HepG2 (cell line): ENCODE measurements at regions not wholly inside any gene's neighbourhood (a gene's known extent, or its start where the extent isn't known, plus 50 kb on each side); places are given as distances from the start of the nearest gene placed in this dataset.

Source experiments
- ATAC-seq: fragments of 200-7000 bp; cut with Tn5 transposase; 3 replicates; pipeline ENCODE4 v1.9.1; 2020; ENCODE audit warnings: mild to moderate bottlenecking, moderate library complexity
- BruUV-seq: library from RNA; stranded (reverse); fragments of 400-500 nt; replicated peaks from 2 replicates; lab custom pipeline; 2021; lab: Mats Ljungman, UMichigan
- CTCF ChIA-PET: fragments of 300-600 bp; formaldehyde crosslinking; extraction: SDS; loops from one replicate; lab custom pipeline; 2021; ENCODE audit warnings: low total read pairs, inconsistent platforms, low intra/inter-chr PET ratio; lab: Yijun Ruan, JAX
- POLR2A ChIA-PET: fragments of 350-600 bp; sonication (Branson Sonifier 250); formaldehyde crosslinking; loops from one replicate; lab custom pipeline; 2020; ENCODE audit warnings: antibody characterized with exemption, inconsistent platforms; lab: Yijun Ruan, JAX
- DNase-seq: peaks from one replicate; pipeline ENCODE4 v3.0.0-alpha.2; 2015; ENCODE audit warnings: low spot score
- FAIRE-seq: peaks from 3 replicates; lab custom pipeline; 2011; peaks lifted over from hg19 to GRCh38; lab: Jason Lieb, UNC
- H2AFZ ChIP-seq: one replicate; pipeline ENCODE4 v1.6.1; 2011; ENCODE audit warnings: low read length, inconsistent platforms
- H3K27ac ChIP-seq: fragments of 300-600 bp; 3 replicates; pipeline ENCODE4 v1.8.0; 2011; ENCODE audit warnings: mixed run types, mild to moderate bottlenecking, mixed read lengths, low read length, inconsistent platforms; ENCODE audit not compliant: insufficient read depth; ENCODE audit errors: extremely low read length
- H3K27me3 ChIP-seq, 2 experiments: fragments of 200-600 bp in 1 of 2; 2 replicates in 1 of 2; 3 replicates in 1 of 2; pipeline versions ENCODE4 v1.6.0 to v1.8.0; 2011; ENCODE audit warnings: low read length in 2 of 2, mild to moderate bottlenecking in 2 of 2, moderate library complexity in 2 of 2, inconsistent platforms in 1 of 2; ENCODE audit not compliant: insufficient read depth in 2 of 2, control insufficient read depth in 1 of 2
- H3K36me3 ChIP-seq, 2 experiments: fragments of 200-600 bp in 1 of 2; replicated peaks in 1 of 2; 2 replicates in 1 of 2; 3 replicates in 1 of 2; pipeline versions ENCODE4 v1.5.1 to v1.8.0; 2011; ENCODE audit warnings: low read length in 2 of 2, inconsistent platforms in 1 of 2; ENCODE audit not compliant: insufficient read depth in 2 of 2, control insufficient read depth in 1 of 2
- H3K4me1 ChIP-seq: 2 replicates; pipeline ENCODE4 v1.5.1; 2012; ENCODE audit warnings: low read length, inconsistent platforms; ENCODE audit not compliant: insufficient read depth
- H3K4me2 ChIP-seq: 2 replicates; pipeline ENCODE4 v1.6.0; 2011; ENCODE audit warnings: low read depth, low read length, inconsistent platforms
- H3K4me3 ChIP-seq, 3 experiments: fragments of 200-600 bp in 1 of 3; sonication (generic), shearing (Covaris generic) in 1 of 3; replicated peaks in 1 of 3; 2 replicates each; pipeline ENCODE4 v1.5.1; 2011 to 2016; ENCODE audit warnings: low read length in 3 of 3, inconsistent platforms in 2 of 3, low read depth in 2 of 3, mild to moderate bottlenecking in 2 of 3, control low read depth in 1 of 3, mixed read lengths in 1 of 3; ENCODE audit not compliant: insufficient read depth in 1 of 3
- H3K79me2 ChIP-seq: one replicate; pipeline ENCODE4 v1.6.1; 2011; ENCODE audit warnings: low read length, inconsistent platforms; ENCODE audit not compliant: insufficient read depth
- H3K9ac ChIP-seq: 2 replicates; pipeline ENCODE4 v1.6.0; 2011; ENCODE audit warnings: mild to moderate bottlenecking, low read depth, low read length, inconsistent platforms; ENCODE audit not compliant: insufficient read depth
- H3K9me3 ChIP-seq: 2 replicates; pipeline ENCODE4 v1.5.1; 2012; ENCODE audit warnings: mild to moderate bottlenecking, low read length
- H4K20me1 ChIP-seq: 2 replicates; pipeline ENCODE4 v1.6.0; 2011; ENCODE audit warnings: inconsistent platforms, mild to moderate bottlenecking, low read length, moderate library complexity; ENCODE audit not compliant: insufficient read depth
- BRCA1 ChIP-seq: sonication (generic); formaldehyde crosslinking; IDR thresholded peaks from 2 replicates; pipeline ENCODE4 v1.4.0; 2020; ENCODE audit warnings: missing genetic modification reagents
- PCBP2 ChIP-seq: fragments of 200-400 bp; formaldehyde crosslinking; optimal IDR thresholded peaks from 2 replicates; pipeline ENCODE3; 2018; ENCODE audit warnings: low read length, low read depth; ENCODE audit not compliant: poor library complexity, severe bottlenecking
- RAD51 ChIP-seq: fragments of 450-650 bp; IDR thresholded peaks from 2 replicates; pipeline ENCODE4 v1.6.1; 2016; ENCODE audit warnings: borderline replicate concordance
- USF2 ChIP-seq, 2 experiments: sonication (generic) in 1 of 2; formaldehyde crosslinking in 1 of 2; IDR thresholded peaks; 2 replicates each; pipeline versions ENCODE4 v1.5.1 to v1.6.1; 2011 to 2020; ENCODE audit warnings: borderline replicate concordance in 1 of 2, low read depth in 1 of 2, low read length in 1 of 2, mild to moderate bottlenecking in 1 of 2, missing genetic modification reagents in 1 of 2, moderate library complexity in 1 of 2
- ZBTB34 ChIP-seq: sonication (generic); formaldehyde crosslinking; IDR thresholded peaks from 2 replicates; pipeline ENCODE4 v1.8.0; 2022; ENCODE audit warnings: mild to moderate bottlenecking, missing genetic modification reagents
- ZNF652 ChIP-seq: IDR thresholded peaks from 2 replicates; pipeline ENCODE4 v1.6.1; 2016; ENCODE audit warnings: low read depth, borderline replicate concordance
- WGBS: methylation state at CpG from one replicate; pipeline ENCODE4 v1.1.6; 2017; ENCODE audit warnings: low lambda C conversion rate; 5-methylcytosine and 5-hydroxymethylcytosine counted together
- in situ Hi-C: cut with HindIII; loops from 2 replicates; pipeline ENCODE4 v1.10.0; 2017; ENCODE audit warnings: low pct_unique_long_range_greater_than_20kb; ENCODE audit not compliant: extremely low pct_ligation_motif_present
- intact Hi-C: fragments of 100-400 bp; cut with micrococcal nuclease; formaldehyde crosslinking; loops from one replicate; pipeline ENCODE4 v1.10.0; 2022; ENCODE audit not compliant: unreplicated experiment

GRCh38 chr14:49187799-49188198 is 398.4 kb downstream of the RPS29 start:
- FAIRE-seq: no peak
- Histone ChIP-seq H3K4me3 (no peak overlapping the region), H3K9ac (no peak overlapping the region), H3K36me3 (no peaks in the 10 kb centered on the region), H3K27ac (no peak overlapping the region), H3K27me3 (no peaks in the 10 kb centered on the region), H4K20me1 (no peaks in the 10 kb centered on the region), H3K79me2 (no peaks in the 10 kb centered on the region), H2AFZ (no peak overlapping the region), H3K4me2 (no peak overlapping the region), H3K9me3 (no peaks in the 10 kb centered on the region), H3K4me1 (no peaks in the 10 kb centered on the region)
- no TSS peak for BruUV-seq
- no peak for ATAC-seq
- intact Hi-C loops: no loop called here
- CTCF ChIA-PET: no interaction called here
- WGBS: 23% methylated on average over 3 of the region's 4 CpGs
- no peak for DNase-seq
- POLR2A ChIA-PET: no interaction called here
- in situ Hi-C loops: no loop called here
- TF ChIP-seq RAD51 (peak; percentile 67; the same call in 1 of the 2 replicates), USF2 (IDR thresholded peaks at IDR 0.05; ENCODE audit: low read depth, low read length) (peak; percentile 21; the same call in 1 of the 2 replicates), USF2 (CRISPR knock-in tag; IDR thresholded peaks at IDR 0.05; ENCODE audit: borderline replicate concordance) (no peak), BRCA1 (no peak), PCBP2 (no peak), ZBTB34 (CRISPR knock-in tag) (no peak), ZNF652 (no peak)
